OCI-LY7 (cell line): ENCODE measurements at regions not wholly inside any gene's neighbourhood (a gene's known extent, or its start where the extent isn't known, plus 50 kb on each side); places are given as distances from the start of the nearest gene placed in this dataset.

ENCODE experiments used
- CTCF ChIP-seq: fragments of 200-600 bp; sonication (generic); conservative IDR thresholded peaks from 2 replicates; pipeline ENCODE4 v1.5.1; 2014; ENCODE audit warnings: mild to moderate bottlenecking, antibody characterized with exemption, low read length, moderate library complexity, mixed read lengths
- EZH2phosphoT487 ChIP-seq: fragments of 200-600 bp; sonication (generic); IDR thresholded peaks from 2 replicates; pipeline ENCODE4 v1.6.1; 2018; ENCODE audit warnings: low read depth, borderline replicate concordance, mild to moderate bottlenecking, mixed run types, antibody characterized with exemption, low read length, moderate library complexity, mixed read lengths

- TF ChIP-seq CTCF (no peak), EZH2phosphoT487 (no peak)
Observed at GRCh38 chr6:43847741-43848630, 78.0 kb downstream of the VEGFA start.
